ENCODE measurements at regions not wholly inside any gene's neighbourhood (a gene's known extent, or its start where the extent isn't known, plus 50 kb on each side); places are given as distances from the start of the nearest gene placed in this dataset.
A peak's percentile ranks its signal among the peaks of the same experiment; 100 is the strongest.
"Not testable (repeated sequence)": the region's sequence is repeated elsewhere in the genome, so short reads cannot be mapped to it uniquely, and the experiment has no call there.

DNA sequence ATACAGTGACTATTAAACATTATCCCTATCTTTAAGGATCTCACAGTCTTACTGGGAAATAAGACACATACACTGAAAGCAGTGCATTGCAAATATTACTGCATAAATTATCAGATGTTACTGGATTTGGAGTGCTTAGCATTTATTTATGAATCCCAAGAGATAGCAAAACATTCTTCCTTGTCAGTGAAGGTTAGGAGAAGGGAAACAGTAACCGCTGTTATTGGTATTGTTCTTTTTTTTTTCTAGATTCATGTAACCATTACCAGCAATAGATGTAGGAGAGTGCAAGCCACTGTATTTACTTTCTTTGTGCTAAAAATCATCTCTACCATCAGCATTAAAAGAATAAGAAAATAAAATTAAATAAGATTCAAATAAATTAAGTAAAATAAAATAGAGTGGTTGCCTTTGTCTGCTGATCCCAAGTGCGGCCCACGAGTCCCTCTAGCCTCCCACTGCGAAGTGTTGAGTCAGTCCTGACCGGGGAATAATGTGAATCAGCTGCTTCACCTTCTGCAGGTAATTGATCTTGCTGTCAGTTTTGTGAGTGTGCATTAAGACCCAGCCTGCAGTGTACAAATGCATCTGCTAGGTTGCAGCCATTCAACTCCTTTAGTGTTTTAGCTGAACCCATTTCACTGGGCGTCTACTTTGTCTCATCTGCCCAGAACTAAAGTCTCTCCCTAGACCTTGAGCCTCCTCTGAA is 1344.9 kb downstream of the GATA3 start:
- Histone ChIP-seq H3K4me1 (ENCODE audit: control insufficient read depth in 2 of 3, insufficient read depth in 2 of 3, low read depth in 1 of 3, low read length in 3 of 3) (no peaks in the 10 kb centered on the region), H3K27ac (ENCODE audit: low read depth in 2 of 2, low read length in 2 of 2) (no peak overlapping the region), H3K9me3 (ENCODE audit: control insufficient read depth in 2 of 3, insufficient read depth in 1 of 3, low read length in 3 of 3) (no peaks in the 10 kb centered on the region), H3K27me3 (ENCODE audit: control insufficient read depth, insufficient read depth, low read length) (no peaks in the 10 kb centered on the region), H3K9ac (ENCODE audit: low read length in 3 of 3) (no peak overlapping the region), H3K36me3 (ENCODE audit: control insufficient read depth in 2 of 3, insufficient read depth in 3 of 3, low read length in 3 of 3) (no peaks in the 10 kb centered on the region), H3K4me3 (ENCODE audit: low read length in 3 of 3) (no peak overlapping the region)
- DNase-seq (no peak), FAIRE-seq (no peak)
- intact Hi-C loops (cut with DNase I), result no loop called here
- TF ChIP-seq, protein P1, sequence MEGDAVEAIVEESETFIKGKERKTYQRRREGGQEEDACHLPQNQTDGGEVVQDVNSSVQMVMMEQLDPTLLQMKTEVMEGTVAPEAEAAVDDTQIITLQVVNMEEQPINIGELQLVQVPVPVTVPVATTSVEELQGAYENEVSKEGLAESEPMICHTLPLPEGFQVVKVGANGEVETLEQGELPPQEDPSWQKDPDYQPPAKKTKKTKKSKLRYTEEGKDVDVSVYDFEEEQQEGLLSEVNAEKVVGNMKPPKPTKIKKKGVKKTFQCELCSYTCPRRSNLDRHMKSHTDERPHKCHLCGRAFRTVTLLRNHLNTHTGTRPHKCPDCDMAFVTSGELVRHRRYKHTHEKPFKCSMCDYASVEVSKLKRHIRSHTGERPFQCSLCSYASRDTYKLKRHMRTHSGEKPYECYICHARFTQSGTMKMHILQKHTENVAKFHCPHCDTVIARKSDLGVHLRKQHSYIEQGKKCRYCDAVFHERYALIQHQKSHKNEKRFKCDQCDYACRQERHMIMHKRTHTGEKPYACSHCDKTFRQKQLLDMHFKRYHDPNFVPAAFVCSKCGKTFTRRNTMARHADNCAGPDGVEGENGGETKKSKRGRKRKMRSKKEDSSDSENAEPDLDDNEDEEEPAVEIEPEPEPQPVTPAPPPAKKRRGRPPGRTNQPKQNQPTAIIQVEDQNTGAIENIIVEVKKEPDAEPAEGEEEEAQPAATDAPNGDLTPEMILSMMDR (IDR thresholded peaks at IDR 0.05; ENCODE audit: borderline replicate concordance, extremely low read depth, insufficient read depth), result no peak

DNA sequence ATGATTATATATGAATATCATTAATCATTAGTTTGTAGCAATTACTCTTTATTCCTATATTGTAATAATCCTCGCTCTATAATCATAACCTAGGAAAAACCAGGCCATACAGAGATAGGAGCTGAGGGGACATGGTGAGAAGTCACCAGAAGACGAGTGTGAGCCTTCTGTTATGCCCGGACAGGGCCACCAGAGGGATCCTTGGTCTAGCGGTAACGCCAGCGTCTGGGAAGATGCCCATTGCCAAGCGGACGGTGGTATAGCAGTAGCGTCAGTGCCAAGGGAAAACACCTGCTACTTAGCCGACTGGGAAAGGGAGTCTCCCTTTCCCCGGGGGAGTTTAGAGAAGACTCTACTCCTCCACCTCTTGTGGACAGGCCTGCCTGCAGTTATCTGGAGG is 1347.6 kb downstream of the GATA3 start:
- H3K27ac ChIP-seq (ENCODE audit: low read depth in 2 of 2, low read length in 2 of 2); H3K36me3 ChIP-seq (ENCODE audit: control insufficient read depth in 2 of 3, insufficient read depth in 3 of 3, low read length in 3 of 3); H3K9me3 ChIP-seq (ENCODE audit: control insufficient read depth in 2 of 3, insufficient read depth in 1 of 3, low read length in 3 of 3); FAIRE-seq; DNase-seq; H3K9ac ChIP-seq (ENCODE audit: low read length in 3 of 3); H3K4me3 ChIP-seq (ENCODE audit: low read length in 3 of 3); H3K4me1 ChIP-seq (ENCODE audit: control insufficient read depth in 2 of 3, insufficient read depth in 2 of 3, low read depth in 1 of 3, low read length in 3 of 3); H3K27me3 ChIP-seq (ENCODE audit: control insufficient read depth, insufficient read depth, low read length); intact Hi-C loops (cut with DNase I): not testable (repeated sequence)

DNA sequence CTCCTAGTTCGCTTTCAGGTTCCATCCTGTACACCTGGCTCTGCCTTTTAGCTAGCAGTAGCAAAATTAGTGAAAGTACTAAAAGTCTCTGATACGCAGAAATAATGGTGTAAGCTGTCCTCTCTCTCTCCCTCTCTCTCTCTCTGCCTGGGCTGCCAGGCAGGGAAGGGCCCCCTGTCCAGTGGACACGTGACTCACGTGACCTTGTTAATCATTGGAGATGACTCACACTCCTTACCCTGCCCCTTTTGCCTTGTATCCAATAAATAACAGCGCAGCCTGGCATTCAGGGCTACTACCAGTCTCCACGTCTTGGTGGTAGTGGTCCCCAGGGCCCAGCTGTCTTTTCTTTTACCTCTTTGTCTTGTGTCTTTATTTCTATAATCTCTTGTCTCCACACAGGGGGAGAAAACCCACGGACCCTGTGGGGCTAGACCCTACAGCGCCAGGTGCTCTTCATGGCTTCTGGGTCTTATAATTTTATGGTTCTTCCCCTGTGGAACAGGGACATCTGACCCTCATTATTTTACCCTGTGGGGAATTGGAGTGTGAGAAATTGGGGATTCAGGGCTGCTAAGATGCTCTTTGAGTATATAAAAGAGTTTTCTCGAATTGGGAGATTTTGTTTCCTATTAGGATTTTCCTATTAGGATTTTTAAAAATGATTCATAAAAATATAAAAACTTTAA is 1348.2 kb downstream of the GATA3 start:
- FAIRE-seq; H3K27me3 ChIP-seq (ENCODE audit: control insufficient read depth, insufficient read depth, low read length); H3K27ac ChIP-seq (ENCODE audit: low read depth in 2 of 2, low read length in 2 of 2); H3K9ac ChIP-seq (ENCODE audit: low read length in 3 of 3); H3K9me3 ChIP-seq (ENCODE audit: control insufficient read depth in 2 of 3, insufficient read depth in 1 of 3, low read length in 3 of 3); H3K4me3 ChIP-seq (ENCODE audit: low read length in 3 of 3); intact Hi-C loops (cut with DNase I); H3K36me3 ChIP-seq (ENCODE audit: control insufficient read depth in 2 of 3, insufficient read depth in 3 of 3, low read length in 3 of 3); H3K4me1 ChIP-seq (ENCODE audit: control insufficient read depth in 2 of 3, insufficient read depth in 2 of 3, low read depth in 1 of 3, low read length in 3 of 3): not testable (repeated sequence)
- DNase-seq, result peak in 1 of 5 donors; percentile 11

DNA sequence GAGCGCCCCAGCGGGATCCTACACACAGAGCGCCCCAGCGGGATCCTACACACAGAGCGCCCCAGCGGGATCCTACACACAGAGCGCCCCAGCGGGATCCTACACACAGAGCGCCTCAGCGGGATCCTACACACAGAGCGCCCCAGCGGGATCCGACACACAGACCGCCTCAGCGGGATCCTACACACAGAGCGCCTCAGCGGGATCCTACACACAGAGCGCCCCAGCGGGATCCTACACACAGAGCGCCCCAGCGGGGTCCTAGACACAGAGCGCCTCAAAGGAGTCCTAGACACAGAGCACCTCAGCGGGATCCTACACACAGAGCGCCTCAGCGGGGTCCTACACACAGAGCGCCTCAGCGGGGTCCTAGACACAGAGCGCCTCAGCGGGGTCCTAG is 1352.7 kb downstream of the GATA3 start:
- H3K4me1 ChIP-seq (ENCODE audit: control insufficient read depth in 2 of 3, insufficient read depth in 2 of 3, low read depth in 1 of 3, low read length in 3 of 3); FAIRE-seq; intact Hi-C loops (cut with DNase I); H3K9ac ChIP-seq (ENCODE audit: low read length in 3 of 3); H3K36me3 ChIP-seq (ENCODE audit: control insufficient read depth in 2 of 3, insufficient read depth in 3 of 3, low read length in 3 of 3); H3K4me3 ChIP-seq (ENCODE audit: low read length in 3 of 3); H3K27ac ChIP-seq (ENCODE audit: low read depth in 2 of 2, low read length in 2 of 2); H3K27me3 ChIP-seq (ENCODE audit: control insufficient read depth, insufficient read depth, low read length); H3K9me3 ChIP-seq (ENCODE audit: control insufficient read depth in 2 of 3, insufficient read depth in 1 of 3, low read length in 3 of 3); DNase-seq: not testable (repeated sequence)

DNA sequence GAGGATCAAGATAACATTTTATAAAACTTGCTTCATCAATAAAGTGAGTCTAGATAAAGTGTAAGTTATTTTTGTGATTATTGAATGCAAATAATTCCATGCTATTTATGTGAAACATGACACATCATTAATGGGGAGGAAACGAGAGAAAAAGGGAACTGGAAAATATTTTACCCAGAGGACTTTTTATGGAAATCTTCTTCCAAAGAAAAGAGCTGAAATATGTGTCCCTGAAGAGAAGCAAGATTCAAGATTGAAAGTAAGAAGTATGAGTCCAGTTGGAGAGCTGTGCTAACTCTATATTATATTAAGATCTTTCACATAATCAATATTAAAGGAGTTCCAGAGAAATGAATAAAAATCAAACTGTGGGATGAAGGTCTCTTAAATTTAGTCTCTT is 1361.8 kb downstream of the GATA3 start:
- H3K27me3 ChIP-seq (ENCODE audit: control insufficient read depth, insufficient read depth, low read length), result no peaks in the 10 kb centered on the region
- no peaks in the 10 kb centered on the region for H3K36me3 ChIP-seq (ENCODE audit: control insufficient read depth in 2 of 3, insufficient read depth in 3 of 3, low read length in 3 of 3)
- H3K9ac ChIP-seq (ENCODE audit: low read length in 3 of 3), result no peak overlapping the region
- no peak overlapping the region for H3K4me3 ChIP-seq (ENCODE audit: low read length in 3 of 3)
- H3K9me3 ChIP-seq (ENCODE audit: control insufficient read depth in 2 of 3, insufficient read depth in 1 of 3, low read length in 3 of 3), result no peaks in the 10 kb centered on the region
- TF ChIP-seq, protein P1 (IDR thresholded peaks at IDR 0.05; ENCODE audit: borderline replicate concordance, extremely low read depth, insufficient read depth), result no peak
- no peak for FAIRE-seq
- DNase-seq, result no peak
- no peak overlapping the region for H3K27ac ChIP-seq (ENCODE audit: low read depth in 2 of 2, low read length in 2 of 2)
- no peaks in the 10 kb centered on the region for H3K4me1 ChIP-seq (ENCODE audit: control insufficient read depth in 2 of 3, insufficient read depth in 2 of 3, low read depth in 1 of 3, low read length in 3 of 3)
- intact Hi-C loops (cut with DNase I), result no loop called here

All from kidney (tissue), 13 donors.